Lower lobe of right lung (tissue), 2 donors: ENCODE measurements at regions not wholly inside any gene's neighbourhood (a gene's known extent, or its start where the extent isn't known, plus 50 kb on each side); places are given as distances from the start of the nearest gene placed in this dataset.
"Not testable (repeated sequence)": the region's sequence is repeated elsewhere in the genome, so short reads cannot be mapped to it uniquely, and the experiment has no call there.

Experiments used
- ATAC-seq, 2 donors: fragments of 200-7000 bp; cut with Tn5 transposase; one replicate each; pipeline ENCODE4 v1.9.1; 2020 to 2022; ENCODE audit warnings: mild to moderate bottlenecking in 2 of 2, moderate library complexity in 2 of 2
- DNase-seq: peaks from one replicate; pipeline ENCODE4 v3.0.0-alpha.2; 2020
- H3K27ac ChIP-seq: fragments of 200-600 bp; one replicate; pipeline ENCODE4 v1.8.0; 2022
- H3K27me3 ChIP-seq: fragments of 200-600 bp; one replicate; pipeline ENCODE4 v1.8.0; 2022; ENCODE audit warnings: low read depth
- H3K36me3 ChIP-seq: fragments of 200-600 bp; one replicate; pipeline ENCODE4 v1.8.0; 2022; ENCODE audit warnings: mild to moderate bottlenecking
- H3K4me1 ChIP-seq: fragments of 200-600 bp; one replicate; pipeline ENCODE4 v1.8.0; 2022
- H3K4me3 ChIP-seq: fragments of 200-600 bp; one replicate; pipeline ENCODE4 v1.8.0; 2022; ENCODE audit warnings: mild to moderate bottlenecking
- H3K9me3 ChIP-seq: fragments of 200-600 bp; one replicate; pipeline ENCODE4 v1.8.0; 2022
- intact Hi-C: fragments of 100-400 bp; cut with DNase I; formaldehyde crosslinking; loops from one replicate; pipeline ENCODE4 v1.11.0; 2022
- TF ChIP-seq, protein P1 (sequence below): fragments of 200-600 bp; IDR thresholded peaks from one replicate; pipeline ENCODE4 v1.8.0; 2022; ENCODE audit warnings: antibody characterized with exemption, mild to moderate bottlenecking
- donor health status: DM: no; HTN: yes; CAD: no; lungs with severe emphysema.

GRCh38 chr2:64276417-64277095, 132.3 kb upstream of the PELI1 start:
- Histone ChIP-seq H3K4me1 (peaks cover 41% of the 10 kb centered on the region), H3K36me3 (no peaks in the 10 kb centered on the region), H3K9me3 (no peaks in the 10 kb centered on the region), H3K27me3 (no peaks in the 10 kb centered on the region), H3K27ac (peak overlapping the region; percentile 64), H3K4me3 (no peak overlapping the region)
- no peak for DNase-seq
- intact Hi-C loops = no loop called here
- TF ChIP-seq, protein P1, sequence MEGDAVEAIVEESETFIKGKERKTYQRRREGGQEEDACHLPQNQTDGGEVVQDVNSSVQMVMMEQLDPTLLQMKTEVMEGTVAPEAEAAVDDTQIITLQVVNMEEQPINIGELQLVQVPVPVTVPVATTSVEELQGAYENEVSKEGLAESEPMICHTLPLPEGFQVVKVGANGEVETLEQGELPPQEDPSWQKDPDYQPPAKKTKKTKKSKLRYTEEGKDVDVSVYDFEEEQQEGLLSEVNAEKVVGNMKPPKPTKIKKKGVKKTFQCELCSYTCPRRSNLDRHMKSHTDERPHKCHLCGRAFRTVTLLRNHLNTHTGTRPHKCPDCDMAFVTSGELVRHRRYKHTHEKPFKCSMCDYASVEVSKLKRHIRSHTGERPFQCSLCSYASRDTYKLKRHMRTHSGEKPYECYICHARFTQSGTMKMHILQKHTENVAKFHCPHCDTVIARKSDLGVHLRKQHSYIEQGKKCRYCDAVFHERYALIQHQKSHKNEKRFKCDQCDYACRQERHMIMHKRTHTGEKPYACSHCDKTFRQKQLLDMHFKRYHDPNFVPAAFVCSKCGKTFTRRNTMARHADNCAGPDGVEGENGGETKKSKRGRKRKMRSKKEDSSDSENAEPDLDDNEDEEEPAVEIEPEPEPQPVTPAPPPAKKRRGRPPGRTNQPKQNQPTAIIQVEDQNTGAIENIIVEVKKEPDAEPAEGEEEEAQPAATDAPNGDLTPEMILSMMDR = no peak
- no peak for ATAC-seq

- Histone ChIP-seq H3K4me1 (peaks cover 38% of the 10 kb centered on the region), H3K4me3 (no peak overlapping the region), H3K36me3 (no peaks in the 10 kb centered on the region), H3K9me3 (no peaks in the 10 kb centered on the region), H3K27ac (peak overlapping the region; percentile 64), H3K27me3 (no peaks in the 10 kb centered on the region)
- DNase-seq (no peak), ATAC-seq (peak; percentile 64 to 67)
- intact Hi-C loops = no loop called here
- TF ChIP-seq, protein P1 = no peak
Measured at GRCh38 chr2:64277101-64277849, 133.1 kb upstream of the PELI1 start.

GRCh38 chr2:64280812-64281211, 136.6 kb upstream of the PELI1 start:
- H3K27me3 ChIP-seq, ATAC-seq, intact Hi-C loops, H3K27ac ChIP-seq, H3K36me3 ChIP-seq, DNase-seq, H3K4me3 ChIP-seq, H3K9me3 ChIP-seq: not testable (repeated sequence)
- peaks cover 30% of the 10 kb centered on the region for H3K4me1 ChIP-seq

- Histone ChIP-seq H3K36me3 (no peaks in the 10 kb centered on the region), H3K4me1 (peaks cover 19% of the 10 kb centered on the region), H3K27me3 (no peaks in the 10 kb centered on the region), H3K27ac (peak overlapping the region; percentile 65), H3K9me3 (no peaks in the 10 kb centered on the region), H3K4me3 (no peak overlapping the region)
- TF ChIP-seq, protein P1 = no peak
- intact Hi-C loops = no loop called here
- DNase-seq = no peak
- ATAC-seq = peak in 1 of 2 donors; percentile 15
Measured at GRCh38 chr2:64283006-64283570, 138.9 kb upstream of the PELI1 start.

- ATAC-seq (peak; percentile 41 to 59), DNase-seq (no peak)
- no peaks in the 10 kb centered on the region for H3K9me3 ChIP-seq
- TF ChIP-seq, protein P1 = no peak
- no peaks in the 10 kb centered on the region for H3K27me3 ChIP-seq
- intact Hi-C loops = no loop called here
- H3K36me3 ChIP-seq = no peaks in the 10 kb centered on the region
- H3K4me3 ChIP-seq = peak overlapping the region; percentile 10
- peak overlapping the region; percentile 65 for H3K27ac ChIP-seq
- H3K4me1 ChIP-seq = peaks cover 19% of the 10 kb centered on the region
Measured at GRCh38 chr2:64283641-64284361, 139.6 kb upstream of the PELI1 start.
